HG03095 (cell line): ENCODE measurements at regions not wholly inside any gene's neighbourhood (a gene's known extent, or its start where the extent isn't known, plus 50 kb on each side); places are given as distances from the start of the nearest gene placed in this dataset.
"Not testable (repeated sequence)": the region's sequence is repeated elsewhere in the genome, so short reads cannot be mapped to it uniquely, and the experiment has no call there.

Experiments used
- ATAC-seq: cut with Tn5 transposase; IDR thresholded peaks from one replicate; pipeline ENCODE4 v1.9.1; 2021; ENCODE audit warnings: moderate library complexity; ENCODE audit not compliant: unreplicated experiment

GRCh38 chr6:67883500-67884366 lies 751.3 kb upstream of the ADGRB3 start:
- ATAC-seq, result no peak

GRCh38 chr6:67882436-67883311 lies 752.4 kb upstream of the ADGRB3 start:
- ATAC-seq, result no peak

DNA sequence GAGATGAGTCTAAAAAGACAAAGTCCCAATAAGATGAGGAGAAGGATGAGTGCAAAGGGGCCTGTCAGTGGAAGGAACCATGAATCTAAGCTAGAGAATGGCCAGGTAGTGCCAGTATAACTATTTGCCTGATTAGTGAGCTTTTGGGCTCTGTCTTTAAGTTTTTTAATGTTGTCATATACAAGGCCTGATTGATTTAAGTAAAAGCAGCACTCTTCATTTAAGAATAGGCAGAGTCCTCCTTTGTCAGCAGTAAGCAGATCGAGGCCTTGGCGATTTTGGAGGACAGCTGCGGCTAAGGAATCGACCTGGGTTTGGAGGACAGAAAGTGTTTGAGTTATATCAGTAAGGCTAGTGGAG lies 753.4 kb upstream of the ADGRB3 start:
- ATAC-seq, result no peak

GRCh38 chr6:67880939-67881705 lies 754.0 kb upstream of the ADGRB3 start:
- no peak for ATAC-seq

GRCh38 chr6:67880343-67880742 lies 754.7 kb upstream of the ADGRB3 start:
- not testable (repeated sequence) for ATAC-seq

GRCh38 chr6:67879928-67880327 lies 755.2 kb upstream of the ADGRB3 start:
- not testable (repeated sequence) for ATAC-seq

DNA sequence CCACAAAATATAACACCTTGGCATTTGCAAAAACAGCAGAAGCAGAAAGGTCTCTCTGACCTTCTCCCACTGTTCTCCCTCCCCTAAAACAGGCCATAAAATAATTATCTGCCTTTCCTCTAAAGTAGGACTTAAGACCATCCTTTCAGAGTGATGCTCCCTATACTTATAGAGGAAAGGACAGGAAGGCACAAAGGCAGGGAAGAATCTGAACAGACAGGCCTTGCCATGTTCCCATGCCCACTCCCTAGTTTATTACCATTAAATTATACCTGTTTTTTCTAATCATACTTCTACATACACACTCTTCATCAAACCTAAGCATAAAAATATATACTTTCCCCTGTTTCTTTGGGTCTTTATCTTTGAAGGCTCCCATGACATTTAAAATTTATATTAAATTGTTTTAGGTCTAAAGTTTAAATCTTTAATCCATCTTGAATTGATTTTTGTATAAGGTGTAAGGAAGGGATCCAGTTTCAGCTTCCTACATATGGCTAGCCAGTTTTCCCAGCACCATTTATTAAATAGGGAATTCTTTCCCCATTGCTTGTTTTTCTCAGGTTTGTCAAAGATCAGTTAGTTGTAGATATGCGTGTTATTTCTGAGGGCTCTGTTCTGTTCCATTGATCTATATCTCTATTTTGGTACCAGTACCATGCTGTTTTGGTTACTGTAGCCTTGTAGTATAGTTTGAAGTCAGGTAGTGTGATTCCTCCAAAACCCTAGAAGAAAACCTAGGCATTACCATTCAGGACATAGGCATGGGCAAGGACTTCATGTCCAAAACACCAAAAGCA lies 755.8 kb upstream of the ADGRB3 start:
- not testable (repeated sequence) for ATAC-seq

DNA sequence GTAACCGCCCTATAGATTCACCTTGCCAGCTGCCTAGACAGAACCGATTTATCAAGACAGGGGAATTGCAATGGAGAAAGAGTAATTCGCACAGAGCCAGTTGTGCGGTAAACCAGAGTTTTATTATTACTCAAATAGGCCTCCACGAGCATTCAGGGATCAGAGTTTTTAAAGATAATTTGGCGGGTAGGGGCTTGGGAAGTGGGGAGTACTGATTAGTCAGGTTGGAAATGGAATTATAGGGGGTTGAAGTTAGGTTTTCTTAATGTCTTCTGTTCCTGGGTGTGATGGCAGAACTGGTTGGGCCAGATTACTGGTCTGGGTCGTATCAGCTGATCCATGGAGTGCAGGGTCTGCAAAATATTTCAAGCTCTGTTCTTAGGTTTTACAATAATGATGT lies 756.9 kb upstream of the ADGRB3 start:
- ATAC-seq, result not testable (repeated sequence)

GRCh38 chr6:67877288-67877687 lies 757.8 kb upstream of the ADGRB3 start:
- no peak for ATAC-seq

- ATAC-seq, result no peak
These were observed 759.2 kb upstream of the ADGRB3 start for GRCh38 chr6:67875877-67876383.

DNA sequence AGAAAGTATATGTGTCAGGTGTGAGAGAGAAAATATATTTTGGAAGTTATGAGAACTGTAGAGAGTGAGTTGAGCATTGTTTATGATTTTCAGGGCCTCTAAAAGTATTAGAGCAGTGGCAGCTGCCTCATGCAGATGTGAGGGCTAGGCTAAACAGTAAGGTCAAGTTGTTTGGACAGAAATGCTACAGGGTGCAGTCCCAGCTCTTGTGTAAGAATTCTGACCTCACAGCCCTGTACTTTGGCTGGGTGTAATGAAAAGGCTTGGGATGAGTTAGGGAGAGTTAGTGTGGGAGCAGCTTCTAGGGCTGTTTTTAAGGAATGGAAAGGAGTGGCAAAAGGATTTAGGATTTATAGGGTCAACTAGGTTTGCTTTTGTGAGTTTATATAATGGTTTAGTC lies 764.8 kb upstream of the ADGRB3 start:
- ATAC-seq, result no peak

DNA sequence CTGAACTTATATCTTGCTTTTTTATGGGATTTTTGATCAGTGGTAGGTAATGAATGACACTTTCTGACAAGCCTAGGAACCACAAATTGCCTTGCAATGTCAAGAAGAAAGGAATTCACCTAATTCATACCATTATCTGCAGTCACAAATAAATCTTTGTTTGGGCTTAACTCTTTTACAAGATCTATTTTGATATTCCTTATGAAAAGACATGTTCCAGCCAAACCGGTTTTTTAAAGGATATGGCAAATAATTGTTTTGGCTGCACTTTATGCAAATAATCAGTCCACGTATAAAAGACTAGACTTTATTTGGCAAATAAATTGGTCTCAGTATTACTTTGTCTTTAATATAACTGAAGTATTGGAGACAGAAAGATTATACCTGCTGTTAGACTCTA lies 771.7 kb upstream of the ADGRB3 start:
- ATAC-seq, result no peak

- ATAC-seq, result no peak
These were observed 781.0 kb upstream of the ADGRB3 start for GRCh38 chr6:67854098-67854497.

DNA sequence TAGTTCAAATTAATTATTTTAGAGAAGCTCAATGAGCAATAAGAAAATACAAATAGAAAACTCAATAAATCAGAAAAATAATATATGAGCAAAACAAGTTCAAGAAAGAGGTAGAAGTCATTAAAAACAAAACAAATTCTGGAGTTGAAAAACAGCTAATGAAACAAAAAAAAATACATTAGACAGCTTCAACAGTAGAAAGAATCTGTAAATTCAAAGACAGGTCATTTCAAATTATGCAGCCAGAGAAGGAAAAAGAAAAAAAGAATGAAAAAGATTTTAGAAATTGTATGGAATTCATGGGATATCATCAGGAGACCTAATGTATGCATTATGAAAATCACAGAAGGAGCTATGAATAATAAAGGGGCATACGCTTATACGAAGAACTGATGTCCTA lies 795.3 kb upstream of the ADGRB3 start:
- ATAC-seq, result no peak

DNA sequence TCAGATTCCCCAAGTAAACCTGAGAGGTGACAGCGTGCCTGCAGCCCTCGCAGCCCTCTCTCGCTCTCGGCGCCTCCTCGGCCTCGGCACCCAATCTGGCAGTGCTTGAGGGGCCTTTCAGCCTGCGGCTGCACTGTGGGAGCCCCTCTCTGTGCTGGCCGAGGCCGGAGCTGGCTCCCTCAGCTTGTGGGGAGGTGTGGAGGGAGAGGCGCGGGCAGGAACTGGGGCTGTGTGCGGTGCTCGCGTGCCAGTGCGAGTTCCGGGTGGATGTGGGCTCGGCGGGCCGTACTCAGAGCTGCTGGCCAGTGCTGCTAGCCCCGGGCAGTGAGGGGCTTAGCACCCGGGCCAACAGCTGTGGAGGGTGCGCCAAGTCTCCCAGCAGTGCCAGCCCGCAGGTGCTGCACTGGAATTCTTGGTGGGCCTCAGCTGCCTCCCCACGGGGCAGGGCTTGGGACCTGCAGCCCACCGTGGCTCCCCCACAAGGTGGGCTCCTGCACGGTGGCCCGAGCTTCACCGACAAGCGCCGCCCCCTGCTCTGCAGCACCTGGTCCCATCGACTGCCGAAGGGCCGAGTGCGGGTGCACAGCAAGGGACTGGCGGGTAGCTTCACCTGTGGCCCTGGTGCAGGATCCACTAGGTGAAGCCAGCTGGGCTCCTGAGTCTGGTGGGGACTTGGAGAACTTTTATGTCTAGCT lies 809.7 kb upstream of the ADGRB3 start:
- no peak for ATAC-seq

GRCh38 chr6:67818322-67818721 lies 816.8 kb upstream of the ADGRB3 start:
- no peak for ATAC-seq

- ATAC-seq, result no peak
These were observed 819.5 kb upstream of the ADGRB3 start for GRCh38 chr6:67815623-67816022.

- no peak for ATAC-seq
These were observed 820.8 kb upstream of the ADGRB3 start for GRCh38 chr6:67814262-67814661.

- ATAC-seq, result no peak
These were observed 822.4 kb upstream of the ADGRB3 start for GRCh38 chr6:67812693-67813092.

DNA sequence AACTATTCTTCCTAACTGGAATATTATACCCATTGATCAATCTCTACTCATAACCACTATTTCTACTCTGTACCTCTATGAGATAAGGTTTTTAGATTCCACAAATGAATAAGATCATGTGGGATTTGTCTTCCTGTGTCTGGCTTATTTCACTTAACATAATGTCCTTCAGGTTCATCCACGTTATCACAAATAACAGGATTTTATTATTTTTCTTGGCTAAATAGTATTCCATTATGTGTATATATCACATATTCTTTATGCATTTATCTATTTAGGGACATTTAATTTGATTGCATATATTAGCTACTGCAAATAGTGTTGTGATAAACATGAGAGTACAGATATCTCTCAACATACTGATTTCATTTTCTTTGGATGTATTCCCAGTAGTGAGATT lies 823.0 kb upstream of the ADGRB3 start:
- no peak for ATAC-seq
